Vagina (tissue), 2 donors: ENCODE measurements at regions not wholly inside any gene's neighbourhood (a gene's known extent, or its start where the extent isn't known, plus 50 kb on each side); places are given as distances from the start of the nearest gene placed in this dataset.

ENCODE experiments used
- DNase-seq, 2 donors: peaks; one replicate each; pipeline ENCODE4 v3.0.0-alpha.2; 2017; ENCODE audit errors: extremely low spot score in 2 of 2
- H3K27ac ChIP-seq: fragments of 200-600 bp; sonication (generic); one replicate; pipeline ENCODE4 v1.5.1; 2019
- H3K27me3 ChIP-seq: fragments of 200-600 bp; sonication (generic); one replicate; pipeline ENCODE4 v1.5.1; 2019
- H3K36me3 ChIP-seq, 2 donors: fragments of 200-600 bp; sonication (generic); one replicate each; pipeline ENCODE4 v1.5.1; 2017 to 2019
- H3K4me1 ChIP-seq: fragments of 200-600 bp; sonication (generic); one replicate; pipeline ENCODE4 v1.5.1; 2019
- H3K4me3 ChIP-seq, 2 donors: fragments of 200-600 bp; sonication (generic); 1 replicate in 1 of 2; 2 replicates in 1 of 2; pipeline ENCODE4 v1.5.1; 2016 to 2019
- H3K9me3 ChIP-seq: fragments of 200-600 bp; sonication (generic); one replicate; pipeline ENCODE4 v1.5.1; 2019
- CTCF ChIP-seq, 3 experiments: fragments of 450-650 bp in 2 of 3; fragments of 200-600 bp in 1 of 3; sonication (generic) in 1 of 3; IDR thresholded peaks; one replicate each; pipeline ENCODE4 v1.5.1; 2017 to 2019; ENCODE audit warnings: antibody characterized with exemption in 3 of 3, mild to moderate bottlenecking in 2 of 3, moderate library complexity in 2 of 3
- POLR2A ChIP-seq, 2 donors: fragments of 450-650 bp; IDR thresholded peaks; one replicate each; pipeline ENCODE4 v1.6.1; 2017; ENCODE audit warnings: antibody characterized with exemption in 2 of 2, mild to moderate bottlenecking in 2 of 2, moderate library complexity in 2 of 2
- POLR2AphosphoS5 ChIP-seq, 2 donors: sonication (generic); formaldehyde crosslinking; IDR thresholded peaks; one replicate each; pipeline ENCODE4 v1.9.0; 2017; ENCODE audit warnings: antibody characterized with exemption in 2 of 2, mild to moderate bottlenecking in 2 of 2, low read depth in 1 of 2; ENCODE audit not compliant: insufficient read depth in 1 of 2
- intact Hi-C: fragments of 100-400 bp; cut with DNase I; formaldehyde crosslinking; loops from one replicate; pipeline ENCODE4 v1.15.1; 2023

GRCh38 chr1:235002706-235003300 lies 125.8 kb downstream of the TOMM20 start:
- no peak for DNase-seq
- Histone ChIP-seq H3K4me3 (no peak overlapping the region), H3K27me3 (no peaks in the 10 kb centered on the region), H3K9me3 (no peaks in the 10 kb centered on the region), H3K36me3 (no peaks in the 10 kb centered on the region), H3K4me1 (peaks cover 14% of the 10 kb centered on the region), H3K27ac (no peak overlapping the region)
- intact Hi-C loops = no loop called here
- no peak for TF ChIP-seq POLR2AphosphoS5 (IDR thresholded peaks at IDR 0.05; ENCODE audit: insufficient read depth in 1 of 2, low read depth in 1 of 2)
- no peak for TF ChIP-seq CTCF (IDR thresholded peaks at IDR 0.05)
- no peak for TF ChIP-seq POLR2A (IDR thresholded peaks at IDR 0.05)

- Histone ChIP-seq H3K27me3 (no peaks in the 10 kb centered on the region), H3K9me3 (no peaks in the 10 kb centered on the region), H3K4me1 (peaks cover 28% of the 10 kb centered on the region), H3K27ac (peak overlapping the region; percentile 87), H3K4me3 (no peak overlapping the region), H3K36me3 (no peaks in the 10 kb centered on the region)
- intact Hi-C loops = loop anchor here (5.0 kb wide), 1 partner anchor 48 kb away; no protein-coding TSS in a partner anchor
- DNase-seq = no peak
- TF ChIP-seq POLR2AphosphoS5 (IDR thresholded peaks at IDR 0.05; ENCODE audit: insufficient read depth in 1 of 2, low read depth in 1 of 2) (no peak), CTCF (IDR thresholded peaks at IDR 0.05) (no peak), POLR2A (IDR thresholded peaks at IDR 0.05) (no peak)
Measured at GRCh38 chr1:234999513-234999940, 129.1 kb downstream of the TOMM20 start.

DNA sequence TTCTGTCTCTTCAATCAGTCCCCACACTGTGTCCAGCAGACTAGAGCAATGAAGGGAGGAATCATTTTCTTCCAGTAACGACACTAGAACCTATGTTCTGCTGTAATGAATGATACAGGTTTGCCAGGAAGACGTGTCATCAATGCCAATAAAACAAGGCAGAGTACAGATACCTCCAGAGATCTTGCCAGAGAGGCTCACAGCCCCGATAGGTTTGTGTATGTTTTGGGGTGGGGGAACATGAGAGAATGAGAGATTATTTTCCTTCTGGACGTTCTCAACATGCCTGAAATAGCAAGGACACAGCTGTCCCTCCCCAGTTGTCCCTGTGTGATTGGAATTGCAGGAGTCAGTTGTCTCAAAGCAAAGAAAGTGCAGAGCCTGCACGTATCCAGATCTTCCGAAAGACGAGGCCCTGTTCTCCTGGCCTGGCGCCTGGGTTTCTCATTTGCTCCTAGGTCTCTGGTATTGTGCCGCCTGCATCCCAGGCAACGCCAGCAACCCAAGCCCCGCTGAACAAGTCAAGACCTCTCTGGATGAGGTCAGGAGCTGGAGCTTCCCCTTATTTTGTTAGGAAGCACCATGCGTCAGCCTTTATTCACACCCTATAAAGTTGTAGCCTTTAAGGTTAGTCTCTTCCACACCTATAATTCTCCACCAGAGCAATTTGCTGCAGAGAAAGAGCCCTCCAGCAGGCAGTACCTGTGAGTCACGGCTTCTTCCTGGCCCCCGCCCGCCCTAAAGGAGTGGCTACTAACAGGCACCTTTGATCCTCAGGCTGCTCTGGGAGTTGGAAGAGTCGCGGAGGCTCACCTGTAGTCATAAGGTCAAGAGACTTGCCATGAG lies 130.5 kb downstream of the TOMM20 start:
- Histone ChIP-seq H3K36me3 (no peaks in the 10 kb centered on the region), H3K4me1 (peaks cover 28% of the 10 kb centered on the region), H3K27ac (peak overlapping the region; percentile 87), H3K9me3 (no peaks in the 10 kb centered on the region), H3K27me3 (no peaks in the 10 kb centered on the region), H3K4me3 (peak overlapping the region in 1 of 2 donors; percentile 15)
- TF ChIP-seq POLR2A (IDR thresholded peaks at IDR 0.05) (no peak), POLR2AphosphoS5 (IDR thresholded peaks at IDR 0.05; ENCODE audit: insufficient read depth in 1 of 2, low read depth in 1 of 2) (peak; percentile 46 to 80)
- intact Hi-C loops = loop anchor here (5.0 kb wide), 1 partner anchor 49 kb away; no protein-coding TSS in a partner anchor
- DNase-seq = no peak

DNA sequence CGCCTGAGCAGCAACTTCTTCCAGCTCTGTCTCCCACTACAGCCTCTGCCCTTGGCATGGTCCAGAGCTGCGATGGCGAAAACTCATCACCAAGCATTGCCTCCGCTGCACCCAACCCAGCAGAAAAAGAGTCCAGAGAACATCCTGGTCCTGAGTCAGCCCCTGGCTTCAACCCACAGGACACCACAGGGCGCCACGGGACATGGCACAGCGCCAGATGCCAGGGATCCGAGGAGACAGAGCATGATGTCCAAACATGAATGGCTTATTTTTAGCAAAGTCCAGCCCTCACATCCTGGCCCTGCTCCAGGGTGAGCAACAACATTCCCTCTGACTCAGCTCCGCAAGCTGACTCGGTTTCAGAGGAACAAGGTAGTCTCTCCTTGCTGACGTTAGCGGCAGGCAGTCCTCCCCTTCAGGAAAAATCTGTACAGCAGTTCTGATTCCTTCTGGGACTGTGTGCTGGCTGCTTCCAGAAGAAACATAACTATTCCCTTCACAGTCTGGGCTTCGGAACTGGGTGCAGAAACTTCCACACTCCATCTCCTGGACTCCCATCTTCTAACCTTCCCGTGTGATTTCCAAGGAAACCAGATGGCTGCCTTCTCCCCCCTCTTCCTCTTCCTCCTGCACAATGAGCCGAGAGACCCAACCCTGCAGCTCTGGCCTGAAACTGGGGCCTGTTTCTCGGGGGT lies 131.3 kb downstream of the TOMM20 start:
- Histone ChIP-seq H3K36me3 (no peaks in the 10 kb centered on the region), H3K4me1 (peaks cover 28% of the 10 kb centered on the region), H3K27ac (peak overlapping the region; percentile 87), H3K27me3 (no peaks in the 10 kb centered on the region), H3K4me3 (peak overlapping the region in 1 of 2 donors; percentile 15), H3K9me3 (no peaks in the 10 kb centered on the region)
- TF ChIP-seq POLR2AphosphoS5 (IDR thresholded peaks at IDR 0.05; ENCODE audit: insufficient read depth in 1 of 2, low read depth in 1 of 2) (peak; percentile 98 to 99), POLR2A (IDR thresholded peaks at IDR 0.05) (peak in 1 of 2 donors; percentile 25), CTCF (IDR thresholded peaks at IDR 0.05) (no peak)
- DNase-seq = peak in 1 of 2 donors; percentile 98
- intact Hi-C loops = loop anchor here (5.0 kb wide), 1 partner anchor 50 kb away; no protein-coding TSS in a partner anchor

DNA sequence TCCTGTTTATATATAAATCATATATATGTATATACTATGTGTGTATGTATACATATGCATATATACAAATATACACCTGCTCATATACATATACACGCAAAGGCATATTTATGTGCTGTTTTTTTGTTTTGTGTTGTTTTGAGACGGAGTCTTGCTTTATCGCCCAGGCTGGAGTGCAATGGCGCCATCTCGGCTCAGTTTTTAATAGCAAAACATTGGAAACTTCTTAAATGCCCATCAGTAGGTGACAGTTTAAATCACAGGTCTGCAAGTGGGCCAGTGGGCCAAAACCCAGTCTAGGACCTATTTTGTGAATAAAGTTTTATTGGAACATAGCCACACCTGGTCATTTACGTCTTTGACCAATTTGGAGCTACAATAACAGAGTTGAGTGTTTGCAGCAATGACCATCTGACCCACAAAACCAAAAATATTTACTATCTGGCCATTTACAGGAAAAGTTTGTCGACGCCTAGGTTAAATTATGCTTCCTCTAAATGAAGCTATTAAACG lies 132.3 kb downstream of the TOMM20 start:
- intact Hi-C loops = loop anchor here (5.0 kb wide), 1 partner anchor 51 kb away; no protein-coding TSS in a partner anchor

More for the DNA sequence above, 132.3 kb downstream of the TOMM20 start:
- Histone ChIP-seq H3K36me3 (no peaks in the 10 kb centered on the region), H3K9me3 (no peaks in the 10 kb centered on the region), H3K4me1 (peaks cover 28% of the 10 kb centered on the region), H3K27ac (peak overlapping the region; percentile 87), H3K27me3 (no peaks in the 10 kb centered on the region), H3K4me3 (no peak overlapping the region)
- TF ChIP-seq POLR2A (IDR thresholded peaks at IDR 0.05) (no peak), CTCF (IDR thresholded peaks at IDR 0.05) (no peak), POLR2AphosphoS5 (IDR thresholded peaks at IDR 0.05; ENCODE audit: insufficient read depth in 1 of 2, low read depth in 1 of 2) (no peak)
- DNase-seq = no peak
